Glomerular visceral epithelial cell (primary cell): ENCODE measurements at regions not wholly inside any gene's neighbourhood (a gene's known extent, or its start where the extent isn't known, plus 50 kb on each side); places are given as distances from the start of the nearest gene placed in this dataset.

Experiments used
- DNase-seq: peaks from one replicate; pipeline ENCODE4 v3.0.0-alpha.2; 2016; ENCODE audit errors: extremely low spot score

DNA sequence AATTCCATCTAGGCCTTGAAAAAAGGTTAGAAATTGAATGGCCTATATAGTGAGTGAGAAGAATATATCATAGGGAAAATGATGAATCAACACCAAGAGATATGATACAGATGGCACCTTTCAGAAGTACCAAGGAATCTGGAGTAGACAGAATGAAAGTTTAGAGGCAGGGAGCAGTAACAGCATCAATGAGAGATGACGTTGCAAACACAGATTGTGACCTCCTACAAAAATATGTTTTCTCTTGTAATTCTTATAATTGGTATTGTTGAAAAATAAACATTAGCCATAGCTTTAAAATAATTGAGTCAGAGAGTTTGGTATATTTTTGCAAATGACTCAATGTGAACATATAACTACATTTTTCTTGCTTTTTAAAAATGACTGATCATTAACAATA lies 1223.1 kb upstream of the GJE1 start:
- no peak for DNase-seq

DNA sequence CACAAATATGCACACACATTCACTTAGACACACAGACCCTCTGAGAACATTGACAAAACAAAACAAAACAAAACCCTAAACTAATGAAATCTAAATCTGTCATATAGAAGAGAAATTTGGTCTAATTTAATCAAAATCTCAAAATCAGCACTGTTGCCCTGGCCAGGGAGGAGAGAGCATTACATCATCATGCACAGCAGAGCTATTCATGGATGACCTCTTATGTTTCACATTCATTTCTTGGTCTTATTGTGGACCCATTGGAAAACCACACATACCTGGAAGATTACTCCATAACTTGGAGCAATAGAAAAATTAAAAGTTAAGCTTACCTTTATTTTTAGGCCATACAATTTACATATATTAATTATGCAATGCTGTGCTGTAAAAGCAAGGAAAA lies 1223.6 kb upstream of the GJE1 start:
- DNase-seq = peak; percentile 56

- no peak for DNase-seq
Observed at GRCh38 chr6:140908505-140908904, 1224.2 kb upstream of the GJE1 start.

GRCh38 chr6:140907235-140907634 lies 1225.5 kb upstream of the GJE1 start:
- peak; percentile 2 for DNase-seq

- DNase-seq = no peak
Observed at GRCh38 chr6:140905724-140906123, 1227.0 kb upstream of the GJE1 start.

DNA sequence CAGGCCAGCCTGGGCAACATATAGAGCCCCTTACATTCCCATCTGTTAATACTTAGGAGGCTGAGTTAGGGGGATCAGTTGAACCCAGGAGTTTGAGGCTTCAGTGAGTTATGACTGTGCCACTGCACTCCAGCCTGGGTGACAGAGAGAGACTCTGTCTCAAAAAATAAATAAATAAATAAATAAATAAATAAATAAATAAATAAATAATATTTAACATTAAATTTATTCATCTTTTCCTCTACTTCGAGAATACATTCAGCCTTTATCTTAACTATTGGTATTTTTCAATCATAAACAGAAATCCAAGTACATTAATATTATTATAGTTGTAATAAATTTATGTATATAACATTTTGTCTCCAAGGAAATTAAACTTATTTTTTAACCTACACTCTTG lies 1227.7 kb upstream of the GJE1 start:
- DNase-seq = no peak

- DNase-seq = no peak
Observed at GRCh38 chr6:140897804-140898573, 1234.7 kb upstream of the GJE1 start.

- DNase-seq = no peak
Observed at GRCh38 chr6:140897349-140897748, 1235.4 kb upstream of the GJE1 start.

DNA sequence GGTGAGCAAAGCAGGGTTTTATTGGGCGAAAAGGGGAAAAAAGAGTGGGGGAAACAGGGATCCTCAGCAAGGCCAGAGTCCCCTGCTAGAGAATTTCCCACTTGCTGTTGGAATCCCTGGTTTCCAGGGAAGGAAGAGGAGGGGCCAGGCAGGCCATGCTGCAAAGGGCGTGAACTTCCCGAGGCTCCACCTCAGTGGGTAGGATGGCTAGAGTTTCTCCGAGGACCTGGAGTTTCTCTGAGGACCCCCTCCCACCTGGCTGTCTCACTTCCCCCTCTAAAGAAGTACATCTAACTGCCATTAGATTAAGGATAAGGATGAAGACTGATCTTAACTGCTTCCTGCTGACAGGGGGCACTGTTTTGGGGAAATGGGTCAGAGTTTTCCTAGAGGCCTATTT lies 1239.3 kb upstream of the GJE1 start:
- no peak for DNase-seq

DNA sequence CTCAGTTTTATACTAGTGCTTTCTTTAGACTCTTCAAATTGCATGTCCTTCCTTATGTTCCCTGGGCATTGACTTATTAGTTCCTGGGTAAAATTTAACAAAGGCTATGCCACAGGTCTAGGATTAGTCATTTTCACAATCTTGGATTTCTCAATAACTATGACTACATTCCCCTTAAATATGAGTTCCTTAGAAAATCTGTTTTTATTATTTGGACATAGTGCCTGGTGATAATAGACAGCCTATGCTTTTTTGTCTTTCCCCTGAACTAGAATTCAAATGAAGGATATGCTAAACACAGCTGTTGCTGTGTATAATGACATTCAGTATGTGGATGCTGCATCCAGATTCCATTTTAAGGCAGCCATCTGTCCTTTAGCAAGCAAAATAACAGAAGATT lies 1252.8 kb upstream of the GJE1 start:
- DNase-seq = peak; percentile 72

DNA sequence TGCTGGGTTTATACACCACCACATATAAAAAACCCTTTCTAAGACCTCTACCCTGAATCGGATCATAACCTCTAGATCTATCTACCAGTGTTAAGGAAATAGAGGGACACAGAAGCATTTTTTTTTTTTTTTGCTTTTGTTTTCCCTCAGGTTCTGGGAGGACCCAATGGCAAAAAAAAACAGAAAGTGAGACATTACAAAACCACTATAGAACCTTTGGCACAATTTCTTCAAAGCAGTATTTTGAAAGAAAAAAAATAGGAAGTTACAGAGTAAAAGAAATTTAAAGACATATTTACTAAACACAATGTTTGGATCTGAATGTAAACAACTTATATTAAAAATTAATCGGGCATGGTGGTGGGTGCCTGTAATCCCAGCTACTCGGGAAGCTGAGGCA lies 1258.7 kb upstream of the GJE1 start:
- no peak for DNase-seq

- no peak for DNase-seq
Observed at GRCh38 chr6:140872885-140873284, 1259.8 kb upstream of the GJE1 start.

DNA sequence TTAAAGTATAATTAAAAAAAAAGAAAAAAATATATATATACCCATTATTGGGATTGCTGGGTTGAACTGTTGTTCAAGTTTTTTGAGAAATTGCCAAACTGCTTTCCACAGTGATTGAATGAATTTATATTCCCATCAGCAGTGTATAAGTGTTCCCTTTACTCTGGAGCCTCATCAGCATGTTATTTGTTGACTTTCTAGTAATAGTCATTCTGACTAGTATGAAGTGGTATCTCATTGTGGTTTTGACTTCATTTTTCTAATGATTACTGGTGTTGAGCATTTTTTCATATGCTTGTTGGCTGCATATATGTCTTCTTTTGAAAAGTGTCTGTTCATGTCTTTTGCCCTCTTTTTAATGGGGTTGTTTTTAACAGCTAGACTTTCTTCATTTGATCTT lies 1260.8 kb upstream of the GJE1 start:
- peak; percentile 5 for DNase-seq

- DNase-seq = no peak
Observed at GRCh38 chr6:140867336-140867735, 1265.4 kb upstream of the GJE1 start.

DNA sequence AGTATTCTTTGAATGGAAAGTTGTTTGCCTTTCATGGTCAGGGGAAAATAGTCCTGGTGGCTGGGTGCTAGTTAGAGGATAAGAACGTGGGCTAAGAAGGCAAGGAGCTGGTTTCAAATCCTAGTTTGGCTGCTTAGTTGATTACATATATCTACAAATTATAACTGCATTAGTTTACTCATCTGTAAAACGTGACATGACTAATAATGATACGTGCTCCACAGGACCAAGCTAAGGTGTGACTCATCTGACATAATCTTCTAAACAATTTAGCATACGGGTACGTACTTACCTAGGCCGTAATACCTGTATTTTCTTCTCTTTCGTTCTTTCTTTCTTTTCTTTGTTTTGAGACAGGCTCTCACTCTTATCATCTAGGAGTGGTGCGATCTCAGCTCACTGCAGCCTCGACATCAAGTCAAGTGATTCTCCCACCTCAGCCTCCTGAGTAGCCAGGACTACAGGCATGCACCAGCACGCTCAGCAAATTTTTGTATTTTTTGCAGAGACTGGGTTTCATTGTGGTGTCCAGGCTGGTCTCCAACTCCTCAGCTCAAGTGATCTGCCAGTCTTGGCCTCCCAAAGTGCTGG lies 1274.2 kb upstream of the GJE1 start:
- no peak for DNase-seq

GRCh38 chr6:140857739-140858380 lies 1274.9 kb upstream of the GJE1 start:
- peak; percentile 37 for DNase-seq

DNA sequence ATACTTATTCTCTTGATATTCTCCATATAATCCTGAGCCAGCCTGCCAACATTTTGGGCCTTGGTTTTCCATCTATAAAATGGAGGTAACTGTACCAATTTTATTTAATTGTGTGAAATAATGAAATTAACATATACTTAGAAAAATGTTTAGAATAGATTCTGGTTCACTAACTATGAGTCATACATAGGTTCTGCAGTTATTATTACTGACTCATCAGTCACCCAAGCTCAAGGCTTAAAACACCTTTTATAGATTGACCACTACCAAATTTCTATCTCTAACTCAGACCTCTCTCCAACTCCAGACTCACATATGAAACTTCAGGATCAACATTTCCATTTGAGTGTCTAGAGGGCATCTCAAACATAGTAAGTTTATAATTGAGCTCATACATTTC lies 1277.2 kb upstream of the GJE1 start:
- no peak for DNase-seq

GRCh38 chr6:140854318-140854717 lies 1278.4 kb upstream of the GJE1 start:
- DNase-seq = no peak

DNA sequence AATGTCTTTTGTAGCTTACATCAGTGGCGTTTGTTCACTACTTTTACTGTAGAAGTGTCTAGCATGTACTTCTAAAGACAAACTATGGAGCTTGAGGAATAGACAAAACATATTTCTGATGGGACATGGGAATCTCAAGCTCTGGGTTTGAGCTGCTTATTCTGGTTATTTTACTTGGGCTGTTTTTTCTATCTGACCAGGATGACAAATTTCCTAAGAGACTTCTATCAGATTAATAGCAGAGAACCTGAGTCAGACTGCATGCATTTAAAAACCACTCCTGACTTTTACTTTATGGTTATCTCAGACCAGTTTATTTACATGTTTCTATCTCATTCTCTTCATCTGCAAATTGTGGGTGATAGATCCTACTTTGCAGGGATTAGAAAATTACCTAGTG lies 1282.3 kb upstream of the GJE1 start:
- peak; percentile 8 for DNase-seq

DNA sequence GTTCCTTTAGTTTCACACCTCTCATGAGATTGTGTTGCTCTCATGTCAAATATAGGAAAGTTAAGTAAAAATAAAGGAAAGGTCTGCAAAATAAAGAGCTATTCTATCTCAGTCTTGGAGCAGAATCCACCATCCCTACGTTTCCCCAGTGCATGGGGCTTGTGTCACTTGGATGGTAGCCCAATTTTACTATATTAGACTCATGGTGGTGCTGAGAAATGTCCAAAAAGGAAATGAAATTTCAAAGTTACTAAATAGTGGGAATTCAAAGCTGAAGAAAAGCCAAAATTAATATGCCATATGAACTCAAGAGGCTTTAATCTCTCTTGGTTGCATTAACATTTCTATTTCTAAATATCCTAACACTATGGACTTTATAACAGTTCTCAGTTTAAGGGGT lies 1283.3 kb upstream of the GJE1 start:
- no peak for DNase-seq

DNA sequence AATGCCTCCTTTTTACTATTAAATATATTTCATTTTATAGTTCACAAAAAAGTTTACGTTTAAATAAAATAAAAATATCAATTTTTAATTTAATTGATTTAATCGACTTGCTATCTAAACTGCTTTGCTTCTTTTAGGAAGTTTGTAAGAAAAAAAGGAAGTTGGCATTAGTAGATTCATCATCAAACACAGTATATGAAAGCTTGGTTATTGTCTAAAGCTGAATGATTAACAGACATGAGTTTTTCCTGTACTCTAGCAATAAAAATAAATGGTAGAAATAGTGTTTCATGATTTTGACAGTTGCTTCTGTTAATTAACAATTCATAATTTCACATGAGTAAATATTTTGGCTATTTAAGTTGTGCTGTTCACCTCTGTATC lies 1285.5 kb upstream of the GJE1 start:
- no peak for DNase-seq

DNA sequence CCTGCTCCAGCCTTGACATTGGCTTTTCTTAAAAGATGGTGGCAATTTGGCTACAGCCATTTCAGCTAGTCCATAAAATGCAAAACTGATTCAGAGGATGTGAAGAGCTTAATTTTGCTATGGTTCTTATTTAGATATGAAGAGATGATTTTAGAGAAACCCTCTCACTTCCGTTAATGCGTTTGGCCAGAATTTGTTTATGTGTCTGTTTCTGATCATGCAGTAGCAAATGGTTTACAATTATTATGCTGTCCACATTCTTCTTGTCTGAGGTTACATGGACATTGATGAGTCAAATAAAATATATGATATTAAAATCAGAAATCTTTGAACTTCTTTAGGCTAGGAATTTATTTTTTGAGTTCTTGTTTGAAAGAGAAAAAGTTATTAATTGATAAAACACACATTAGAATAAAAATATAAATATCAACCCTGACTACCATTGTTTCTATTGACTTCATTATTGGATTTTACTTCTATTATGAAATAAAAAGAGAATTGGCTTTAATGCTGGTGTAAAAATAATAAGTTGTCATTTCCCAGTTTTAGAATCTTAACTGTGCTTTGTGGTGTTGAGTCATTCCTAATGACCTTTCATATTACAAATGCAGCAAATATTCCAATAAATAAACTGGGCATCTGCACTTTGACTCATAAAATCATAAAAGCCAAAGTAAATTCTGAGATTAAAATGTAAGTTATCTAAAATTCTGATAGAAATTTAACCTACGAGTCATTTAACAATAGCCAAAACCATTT lies 1286.0 kb upstream of the GJE1 start:
- DNase-seq = peak; percentile 13

- no peak for DNase-seq
Observed at GRCh38 chr6:140845701-140846100, 1287.0 kb upstream of the GJE1 start.
